ENCODE measurements at regions not wholly inside any gene's neighbourhood (a gene's known extent, or its start where the extent isn't known, plus 50 kb on each side); places are given as distances from the start of the nearest gene placed in this dataset.
"Not testable (repeated sequence)": the region's sequence is repeated elsewhere in the genome, so short reads cannot be mapped to it uniquely, and the experiment has no call there.

GRCh38 chr9:2279138-2279537, 264.0 kb downstream of the SMARCA2 start:
- DNase-seq, result not testable (repeated sequence)

GRCh38 chr9:2281031-2281802, 266.1 kb downstream of the SMARCA2 start:
- peak; percentile 47 for DNase-seq

- peak; percentile 35 for DNase-seq
These were observed 266.6 kb downstream of the SMARCA2 start for GRCh38 chr9:2281803-2282185.

GRCh38 chr9:2284770-2285169, 269.6 kb downstream of the SMARCA2 start:
- no peak for DNase-seq

GRCh38 chr9:2285416-2286332, 270.5 kb downstream of the SMARCA2 start:
- no peak for DNase-seq

GRCh38 chr9:2286333-2286705, 271.2 kb downstream of the SMARCA2 start:
- no peak for DNase-seq

- DNase-seq, result no peak
These were observed 271.8 kb downstream of the SMARCA2 start for GRCh38 chr9:2286825-2287455.

GRCh38 chr9:2288309-2288708, 273.2 kb downstream of the SMARCA2 start:
- DNase-seq, result no peak

- DNase-seq, result no peak
These were observed 274.1 kb downstream of the SMARCA2 start for GRCh38 chr9:2289263-2289662.

- DNase-seq, result no peak
These were observed 275.2 kb downstream of the SMARCA2 start for GRCh38 chr9:2290382-2290781.

GRCh38 chr9:2291980-2292704, 277.0 kb downstream of the SMARCA2 start:
- DNase-seq, result no peak

GRCh38 chr9:2292733-2293132, 277.6 kb downstream of the SMARCA2 start:
- no peak for DNase-seq

- DNase-seq, result no peak
These were observed 282.6 kb downstream of the SMARCA2 start for GRCh38 chr9:2297771-2298170.

- DNase-seq, result no peak
These were observed 283.1 kb downstream of the SMARCA2 start for GRCh38 chr9:2298217-2298616.

GRCh38 chr9:2299156-2299842, 284.2 kb downstream of the SMARCA2 start:
- no peak for DNase-seq

- DNase-seq, result no peak
These were observed 284.7 kb downstream of the SMARCA2 start for GRCh38 chr9:2299843-2300205.

- no peak for DNase-seq
These were observed 285.2 kb downstream of the SMARCA2 start for GRCh38 chr9:2300325-2300724.

GRCh38 chr9:2302606-2303005, 287.5 kb downstream of the SMARCA2 start:
- peak; percentile 62 for DNase-seq

- DNase-seq, result peak; percentile 63
These were observed 287.9 kb downstream of the SMARCA2 start for GRCh38 chr9:2303056-2303455.

GRCh38 chr9:2307480-2307879, 292.3 kb downstream of the SMARCA2 start:
- DNase-seq, result peak; percentile 83

- DNase-seq, result no peak
These were observed 296.8 kb downstream of the SMARCA2 start for GRCh38 chr9:2311920-2312319.

GRCh38 chr9:2313512-2313911, 298.4 kb downstream of the SMARCA2 start:
- DNase-seq, result no peak
